H1 (cell line): ENCODE measurements at regions not wholly inside any gene's neighbourhood (a gene's known extent, or its start where the extent isn't known, plus 50 kb on each side); places are given as distances from the start of the nearest gene placed in this dataset.

Experiments used
- CTCF ChIA-PET: fragments of 300-600 bp; sonication (Branson Sonifier 250); formaldehyde crosslinking; loops from one replicate; lab custom pipeline; 2021; ENCODE audit not compliant: partially characterized antibody; lab: Charles Lee
- POLR2A ChIA-PET: fragments of 300-600 bp; sonication (Branson Sonifier 250); formaldehyde crosslinking; loops from one replicate; lab custom pipeline; 2021; ENCODE audit warnings: inconsistent platforms; ENCODE audit not compliant: partially characterized antibody; lab: Charles Lee
- DNase-seq, 2 experiments: peaks; one replicate each; pipeline versions ENCODE4 v3.0.0 to v3.0.0-alpha.2; 2010 to 2022; ENCODE audit warnings: low spot score in 2 of 2, low read depth in 1 of 2, mixed read lengths in 1 of 2
- FAIRE-seq: peaks from 2 replicates; lab custom pipeline; 2011; peaks lifted over from hg19 to GRCh38; lab: Jason Lieb, UNC
- H2AFZ ChIP-seq: 2 replicates; pipeline ENCODE4 v1.8.1; 2012; ENCODE audit warnings: low read length, inconsistent platforms
- H2AK5ac ChIP-seq: 2 replicates; pipeline ENCODE4 v1.6.1; 2013; ENCODE audit warnings: low read depth, low read length
- H2BK120ac ChIP-seq: replicated peaks from 2 replicates; pipeline ENCODE3; 2013; ENCODE audit warnings: low read depth, low read length, inconsistent platforms
- H2BK12ac ChIP-seq: 2 replicates; pipeline ENCODE4 v1.6.1; 2013; ENCODE audit warnings: low read depth, low read length
- H2BK15ac ChIP-seq: 2 replicates; pipeline ENCODE4 v1.6.1; 2013; ENCODE audit warnings: low read length
- H2BK20ac ChIP-seq: 2 replicates; pipeline ENCODE4 v1.6.1; 2013; ENCODE audit warnings: low read length
- H2BK5ac ChIP-seq: 2 replicates; pipeline ENCODE4 v1.6.1; 2013; ENCODE audit warnings: low read depth, low read length
- H3K14ac ChIP-seq: 2 replicates; pipeline ENCODE4 v1.6.1; 2013; ENCODE audit warnings: inconsistent platforms; ENCODE audit not compliant: insufficient read length
- H3K18ac ChIP-seq: 2 replicates; pipeline ENCODE4 v1.6.1; 2013; ENCODE audit warnings: low read length; ENCODE audit errors: extremely low read depth
- H3K23ac ChIP-seq: 2 replicates; pipeline ENCODE4 v1.6.1; 2013; ENCODE audit warnings: inconsistent platforms; ENCODE audit not compliant: insufficient read length
- H3K23me2 ChIP-seq: 2 replicates; pipeline ENCODE4 v1.6.1; 2013; ENCODE audit warnings: low read depth, low read length
- H3K27ac ChIP-seq: 2 replicates; pipeline ENCODE4 v1.6.1; 2011; ENCODE audit warnings: low read depth, low read length, inconsistent platforms
- H3K27me3 ChIP-seq, 4 experiments: replicated peaks in 1 of 4; 1 replicate in 1 of 4; 2 replicates in 3 of 4; pipeline versions ENCODE4 v1.6.1 to v1.8.1; 2011 to 2013; ENCODE audit warnings: low read length in 3 of 4, mild to moderate bottlenecking in 3 of 4, inconsistent platforms in 2 of 4, mixed read lengths in 2 of 4, moderate library complexity in 1 of 4; ENCODE audit not compliant: control insufficient read depth in 3 of 4, insufficient read depth in 3 of 4; ENCODE audit errors: extremely low read depth in 1 of 4
- H3K36me3 ChIP-seq, 4 experiments: 2 replicates each; pipeline versions ENCODE4 v1.6.1 to v1.8.1; 2011 to 2013; ENCODE audit warnings: mild to moderate bottlenecking in 4 of 4, low read length in 3 of 4, moderate library complexity in 2 of 4, control low read depth in 1 of 4, inconsistent platforms in 1 of 4; ENCODE audit not compliant: insufficient read depth in 4 of 4, control insufficient read depth in 2 of 4
- H3K4ac ChIP-seq: replicated peaks from 2 replicates; pipeline ENCODE3; 2013; ENCODE audit warnings: low read length, low read depth, mixed read lengths, inconsistent platforms; ENCODE audit not compliant: insufficient read length
- H3K4me1 ChIP-seq, 4 experiments: replicated peaks in 1 of 4; 1 replicate in 1 of 4; 2 replicates in 3 of 4; pipeline versions ENCODE4 v1.6.1 to v1.8.1; 2011 to 2013; ENCODE audit warnings: low read length in 3 of 4, inconsistent platforms in 2 of 4, mixed read lengths in 1 of 4; ENCODE audit not compliant: insufficient read depth in 4 of 4, control insufficient read depth in 3 of 4
- H3K4me2 ChIP-seq, 2 experiments: 2 replicates each; pipeline versions ENCODE4 v1.6.1 to v1.8.1; 2011 to 2013; ENCODE audit warnings: low read depth in 2 of 2, low read length in 2 of 2, control low read depth in 1 of 2, inconsistent platforms in 1 of 2, mild to moderate bottlenecking in 1 of 2; ENCODE audit not compliant: insufficient read depth in 1 of 2
- H3K4me3 ChIP-seq, 4 experiments: fragments of 200-600, 300-600 bp in 1 of 4; sonication (generic), shearing (Covaris generic), sonication (Bioruptor Twin) in 1 of 4; 2 replicates each; pipeline versions ENCODE4 v1.5.1 to v1.8.1; 2011 to 2016; ENCODE audit warnings: low read length in 4 of 4, low read depth in 3 of 4, control low read depth in 2 of 4, inconsistent platforms in 2 of 4, mild to moderate bottlenecking in 2 of 4, mixed read lengths in 1 of 4, moderate library complexity in 1 of 4; ENCODE audit not compliant: insufficient read depth in 2 of 4; ENCODE audit errors: extremely low read depth in 1 of 4
- H3K56ac ChIP-seq: replicated peaks from 2 replicates; pipeline ENCODE3; 2013; ENCODE audit warnings: low read depth, mild to moderate bottlenecking, mixed read lengths, low read length, inconsistent platforms; ENCODE audit not compliant: insufficient read length
- H3K79me1 ChIP-seq: 2 replicates; pipeline ENCODE4 v1.6.1; 2013; ENCODE audit warnings: low read depth, low read length, control low read depth
- H3K79me2 ChIP-seq, 2 experiments: 2 replicates each; pipeline versions ENCODE4 v1.6.1 to v1.8.1; 2012 to 2013; ENCODE audit warnings: low read length in 2 of 2, mild to moderate bottlenecking in 2 of 2, inconsistent platforms in 1 of 2; ENCODE audit not compliant: insufficient read depth in 2 of 2, control insufficient read depth in 1 of 2
- H3K9ac ChIP-seq, 4 experiments: replicated peaks in 1 of 4; 1 replicate in 1 of 4; 2 replicates in 3 of 4; pipeline versions ENCODE4 v1.6.1 to v1.8.1; 2011 to 2013; ENCODE audit warnings: low read depth in 3 of 4, low read length in 3 of 4, control low read depth in 2 of 4, mild to moderate bottlenecking in 2 of 4, moderate library complexity in 2 of 4, inconsistent platforms in 1 of 4; ENCODE audit errors: extremely low read depth in 1 of 4
- H3K9me3 ChIP-seq, 2 experiments: 2 replicates each; pipeline versions ENCODE4 v1.6.1 to v1.8.1; 2012 to 2013; ENCODE audit warnings: mild to moderate bottlenecking in 2 of 2, moderate library complexity in 2 of 2, control low read depth in 1 of 2, inconsistent platforms in 1 of 2, low read depth in 1 of 2, low read length in 1 of 2, mixed read lengths in 1 of 2; ENCODE audit not compliant: insufficient read depth in 2 of 2
- H4K20me1 ChIP-seq, 2 experiments: replicated peaks in 1 of 2; 2 replicates each; pipeline versions ENCODE3 to v1.8.1; 2011 to 2013; ENCODE audit warnings: inconsistent platforms in 2 of 2, low read length in 2 of 2, mild to moderate bottlenecking in 1 of 2; ENCODE audit not compliant: insufficient read depth in 2 of 2, control insufficient read depth in 1 of 2
- H4K5ac ChIP-seq: 2 replicates; pipeline ENCODE4 v1.6.1; 2013; ENCODE audit warnings: low read length, low read depth, mixed read lengths, inconsistent platforms; ENCODE audit not compliant: insufficient read length
- H4K8ac ChIP-seq: 2 replicates; pipeline ENCODE4 v1.8.0; 2013; ENCODE audit warnings: mild to moderate bottlenecking, moderate library complexity, low read length, inconsistent platforms; ENCODE audit not compliant: insufficient read depth; ENCODE audit errors: extremely low read depth
- H4K91ac ChIP-seq: replicated peaks from 2 replicates; pipeline ENCODE3; 2013; ENCODE audit warnings: low read length, mixed read lengths, inconsistent platforms; ENCODE audit not compliant: insufficient read length
- BRCA1 ChIP-seq: IDR thresholded peaks from 2 replicates; pipeline ENCODE4 v1.6.1; 2012; ENCODE audit warnings: low read depth, low read length, improper control_type of control experiment
- GABPA ChIP-seq: IDR thresholded peaks from 2 replicates; pipeline ENCODE4 v1.6.1; 2011; ENCODE audit warnings: mild to moderate bottlenecking, low read length, moderate library complexity, borderline replicate concordance; ENCODE audit not compliant: insufficient read depth
- HDAC6 ChIP-seq: IDR thresholded peaks from one replicate; pipeline ENCODE4 v1.7.1; 2012; ENCODE audit warnings: low read depth, mild to moderate bottlenecking, inconsistent platforms, low read length, moderate library complexity
- POLR2A ChIP-seq, 2 experiments: IDR thresholded peaks; 1 replicate in 1 of 2; 2 replicates in 1 of 2; pipeline ENCODE4 v1.6.1; 2011; ENCODE audit warnings: low read depth in 2 of 2, low read length in 2 of 2, mild to moderate bottlenecking in 2 of 2; ENCODE audit errors: control extremely low read depth in 1 of 2
- RAD21 ChIP-seq, 2 experiments: IDR thresholded peaks in 1 of 2; conservative IDR thresholded peaks in 1 of 2; 2 replicates each; pipeline ENCODE4 v1.6.1; 2011; ENCODE audit warnings: low read depth in 2 of 2, low read length in 2 of 2, improper control_type of control experiment in 1 of 2, inconsistent platforms in 1 of 2, mild to moderate bottlenecking in 1 of 2, moderate library complexity in 1 of 2
- RFX5 ChIP-seq: IDR thresholded peaks from 2 replicates; pipeline ENCODE4 v1.6.1; 2011; ENCODE audit warnings: low read depth, low read length, improper control_type of control experiment, borderline replicate concordance
- RNF2 ChIP-seq: fragments of 200-900, 300-1000 bp; sonication (generic); IDR thresholded peaks from 2 replicates; pipeline ENCODE4 v1.7.1; 2016; ENCODE audit warnings: borderline replicate concordance, low read depth, mild to moderate bottlenecking, antibody characterized with exemption, low read length; ENCODE audit not compliant: poor library complexity, severe bottlenecking; ENCODE audit errors: missing control alignments
- TBP ChIP-seq: IDR thresholded peaks from 2 replicates; pipeline ENCODE4 v1.6.1; 2011; ENCODE audit warnings: low read depth, low read length, improper control_type of control experiment
- WGBS, 2 experiments: shearing (Covaris generic) in 1 of 2; methylation state at CpG; one replicate each; pipeline versions ENCODE4 v1.1.6 to v1.1.7; 2013 to 2015; ENCODE audit warnings: low lambda C conversion rate in 2 of 2, mixed read lengths in 2 of 2, inconsistent platforms in 1 of 2, low coverage in 1 of 2, missing lambda C conversion rate in 1 of 2; ENCODE audit not compliant: insufficient replicate concordance in 2 of 2, insufficient coverage in 1 of 2, insufficient read length in 1 of 2; ENCODE audit errors: extremely low coverage in 1 of 2, missing lambda C conversion rate in 1 of 2; 5-methylcytosine and 5-hydroxymethylcytosine counted together
- TF ChIP-seq, protein P1 (sequence below): IDR thresholded peaks from 2 replicates; pipeline ENCODE4 v1.6.1; 2012; ENCODE audit warnings: inconsistent platforms
- TF ChIP-seq, protein P2 (sequence below), 3 experiments: IDR thresholded peaks; 1 replicate in 2 of 3; 2 replicates in 1 of 3; pipeline versions ENCODE4 v1.5.1 to v1.6.1; 2011; ENCODE audit warnings: low read length in 3 of 3, mild to moderate bottlenecking in 3 of 3, inconsistent platforms in 2 of 3, low read depth in 1 of 3, moderate library complexity in 1 of 3; ENCODE audit not compliant: insufficient read depth in 1 of 3; ENCODE audit errors: control extremely low read depth in 1 of 3

DNA sequence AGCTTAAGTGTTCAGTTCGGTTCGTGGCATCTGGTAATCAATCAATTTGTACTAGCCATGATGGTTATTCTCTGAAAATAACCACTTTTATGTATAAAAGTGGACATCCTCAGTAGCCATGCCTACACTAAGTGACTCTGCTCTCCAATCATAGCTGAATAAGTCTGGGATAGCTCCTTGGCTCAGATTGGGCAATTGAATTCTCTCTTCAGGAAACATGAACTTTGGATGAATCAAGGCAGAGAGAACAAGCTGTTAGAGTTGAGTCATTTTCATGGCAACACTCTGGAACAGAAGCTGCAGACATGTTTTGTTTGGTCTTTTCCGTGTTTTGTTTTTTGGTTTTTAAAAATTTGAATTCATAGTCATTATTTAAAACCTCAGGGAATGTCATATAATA is 66.8 kb upstream of the TMEM164 start:
- H2BK120ac ChIP-seq = no peak overlapping the region
- no peak for FAIRE-seq
- no peaks in the 10 kb centered on the region for H3K79me2 ChIP-seq
- H2BK5ac ChIP-seq = no peak overlapping the region
- no peak overlapping the region for H4K5ac ChIP-seq
- H4K91ac ChIP-seq = no peak overlapping the region
- H3K14ac ChIP-seq = no peak overlapping the region
- H2BK15ac ChIP-seq = no peak overlapping the region
- H3K4me1 ChIP-seq = no peaks in the 10 kb centered on the region
- H3K23ac ChIP-seq = no peak overlapping the region
- H3K27me3 ChIP-seq = no peaks in the 10 kb centered on the region
- DNase-seq = no peak
- H3K9me3 ChIP-seq = no peaks in the 10 kb centered on the region
- no peak overlapping the region for H3K18ac ChIP-seq
- H3K79me1 ChIP-seq = no peaks in the 10 kb centered on the region
- H2AK5ac ChIP-seq = no peak overlapping the region
- CTCF ChIA-PET = no interaction called here
- H3K27ac ChIP-seq = no peak overlapping the region
- H2BK20ac ChIP-seq = no peak overlapping the region
- no peak overlapping the region for H3K9ac ChIP-seq
- POLR2A ChIA-PET = no interaction called here
- H3K23me2 ChIP-seq = no peaks in the 10 kb centered on the region
- H3K56ac ChIP-seq = no peak overlapping the region
- no peak overlapping the region for H2BK12ac ChIP-seq
- H4K8ac ChIP-seq = no peak overlapping the region
- no peak overlapping the region for H3K4ac ChIP-seq
- H3K4me3 ChIP-seq = no peak overlapping the region
- H4K20me1 ChIP-seq = no peaks in the 10 kb centered on the region
- no peaks in the 10 kb centered on the region for H3K36me3 ChIP-seq
- no peak overlapping the region for H3K4me2 ChIP-seq
- WGBS, 2 experiments = 77% methylated on average over 3 of the region's 3 CpGs; no CpG with 5 or more reads in 1 of the 2 experiments
- TF ChIP-seq BRCA1 (no peak), RAD21 (IDR thresholded peaks at IDR 0.05 in 1 of 2, conservative IDR thresholded peaks at IDR 0.05 in 1 of 2; ENCODE audit: low read depth in 2 of 2, low read length in 2 of 2) (no peak), POLR2A (IDR thresholded peaks at IDR 0.05; ENCODE audit: control extremely low read depth in 1 of 2, low read depth in 2 of 2, low read length in 2 of 2) (no peak), GABPA (no peak), RFX5 (no peak), HDAC6 (no peak), TBP (no peak), RNF2 (no peak)
- TF ChIP-seq, protein P1, sequence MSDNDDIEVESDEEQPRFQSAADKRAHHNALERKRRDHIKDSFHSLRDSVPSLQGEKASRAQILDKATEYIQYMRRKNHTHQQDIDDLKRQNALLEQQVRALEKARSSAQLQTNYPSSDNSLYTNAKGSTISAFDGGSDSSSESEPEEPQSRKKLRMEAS = no peak
- TF ChIP-seq, protein P2, sequence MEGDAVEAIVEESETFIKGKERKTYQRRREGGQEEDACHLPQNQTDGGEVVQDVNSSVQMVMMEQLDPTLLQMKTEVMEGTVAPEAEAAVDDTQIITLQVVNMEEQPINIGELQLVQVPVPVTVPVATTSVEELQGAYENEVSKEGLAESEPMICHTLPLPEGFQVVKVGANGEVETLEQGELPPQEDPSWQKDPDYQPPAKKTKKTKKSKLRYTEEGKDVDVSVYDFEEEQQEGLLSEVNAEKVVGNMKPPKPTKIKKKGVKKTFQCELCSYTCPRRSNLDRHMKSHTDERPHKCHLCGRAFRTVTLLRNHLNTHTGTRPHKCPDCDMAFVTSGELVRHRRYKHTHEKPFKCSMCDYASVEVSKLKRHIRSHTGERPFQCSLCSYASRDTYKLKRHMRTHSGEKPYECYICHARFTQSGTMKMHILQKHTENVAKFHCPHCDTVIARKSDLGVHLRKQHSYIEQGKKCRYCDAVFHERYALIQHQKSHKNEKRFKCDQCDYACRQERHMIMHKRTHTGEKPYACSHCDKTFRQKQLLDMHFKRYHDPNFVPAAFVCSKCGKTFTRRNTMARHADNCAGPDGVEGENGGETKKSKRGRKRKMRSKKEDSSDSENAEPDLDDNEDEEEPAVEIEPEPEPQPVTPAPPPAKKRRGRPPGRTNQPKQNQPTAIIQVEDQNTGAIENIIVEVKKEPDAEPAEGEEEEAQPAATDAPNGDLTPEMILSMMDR (IDR thresholded peaks at IDR 0.05; ENCODE audit: control extremely low read depth in 1 of 3, insufficient read depth in 1 of 3, low read depth in 1 of 3, low read length in 3 of 3) = no peak
- H2AFZ ChIP-seq = no peak overlapping the region
